ENCODE measurements at regions not wholly inside any gene's neighbourhood (a gene's known extent, or its start where the extent isn't known, plus 50 kb on each side); places are given as distances from the start of the nearest gene placed in this dataset.

DNA sequence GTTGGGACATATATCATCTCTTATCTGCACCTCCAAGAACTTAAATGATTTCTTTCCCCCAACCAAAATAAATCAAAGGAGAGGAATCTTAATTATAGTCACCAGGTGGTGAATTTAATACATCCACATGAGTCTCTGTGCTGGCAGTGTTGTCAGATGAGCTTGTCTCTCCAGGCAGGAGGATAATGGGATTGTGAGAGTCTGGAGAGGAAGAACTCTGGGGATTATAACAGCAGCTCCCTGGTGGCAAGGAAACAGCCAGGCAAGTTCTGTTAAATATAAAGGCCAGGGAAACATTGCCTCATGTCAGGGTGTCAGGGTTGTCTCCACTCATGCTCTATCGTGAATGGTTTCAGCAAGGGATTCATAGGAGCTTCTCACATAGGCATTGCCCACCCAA lies 80.8 kb downstream of the TLR4 start:
- H3K9me3 Mint-ChIP-seq (ENCODE audit: low read depth) = no peaks in the 10 kb centered on the region
- H3K4me1 Mint-ChIP-seq (ENCODE audit: low read depth) = peaks cover 10% of the 10 kb centered on the region
- TF ChIP-seq, protein P1, sequence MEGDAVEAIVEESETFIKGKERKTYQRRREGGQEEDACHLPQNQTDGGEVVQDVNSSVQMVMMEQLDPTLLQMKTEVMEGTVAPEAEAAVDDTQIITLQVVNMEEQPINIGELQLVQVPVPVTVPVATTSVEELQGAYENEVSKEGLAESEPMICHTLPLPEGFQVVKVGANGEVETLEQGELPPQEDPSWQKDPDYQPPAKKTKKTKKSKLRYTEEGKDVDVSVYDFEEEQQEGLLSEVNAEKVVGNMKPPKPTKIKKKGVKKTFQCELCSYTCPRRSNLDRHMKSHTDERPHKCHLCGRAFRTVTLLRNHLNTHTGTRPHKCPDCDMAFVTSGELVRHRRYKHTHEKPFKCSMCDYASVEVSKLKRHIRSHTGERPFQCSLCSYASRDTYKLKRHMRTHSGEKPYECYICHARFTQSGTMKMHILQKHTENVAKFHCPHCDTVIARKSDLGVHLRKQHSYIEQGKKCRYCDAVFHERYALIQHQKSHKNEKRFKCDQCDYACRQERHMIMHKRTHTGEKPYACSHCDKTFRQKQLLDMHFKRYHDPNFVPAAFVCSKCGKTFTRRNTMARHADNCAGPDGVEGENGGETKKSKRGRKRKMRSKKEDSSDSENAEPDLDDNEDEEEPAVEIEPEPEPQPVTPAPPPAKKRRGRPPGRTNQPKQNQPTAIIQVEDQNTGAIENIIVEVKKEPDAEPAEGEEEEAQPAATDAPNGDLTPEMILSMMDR (IDR thresholded peaks at IDR 0.05; ENCODE audit: unreplicated experiment) = no peak
- H3K27ac Mint-ChIP-seq = no peak overlapping the region
- H3K4me3 Mint-ChIP-seq (ENCODE audit: low read depth) = no peak overlapping the region
- peaks cover 3% of the 10 kb centered on the region for H3K27me3 Mint-ChIP-seq
- H3K36me3 Mint-ChIP-seq (ENCODE audit: insufficient read depth) = no peaks in the 10 kb centered on the region
- DNase-seq (ENCODE audit: low spot score, unreplicated experiment) = no peak

GRCh38 chr9:117787746-117788145 lies 83.5 kb downstream of the TLR4 start:
- Mint-ChIP-seq H3K9me3 (ENCODE audit: low read depth) (no peaks in the 10 kb centered on the region), H3K4me1 (ENCODE audit: low read depth) (peaks cover 10% of the 10 kb centered on the region), H3K27me3 (no peaks in the 10 kb centered on the region), H3K4me3 (ENCODE audit: low read depth) (no peak overlapping the region), H3K36me3 (ENCODE audit: insufficient read depth) (no peaks in the 10 kb centered on the region), H3K27ac (no peak overlapping the region)
- TF ChIP-seq, protein P1 (IDR thresholded peaks at IDR 0.05; ENCODE audit: unreplicated experiment) = no peak
- DNase-seq (ENCODE audit: low spot score, unreplicated experiment) = no peak

- no peaks in the 10 kb centered on the region for H3K36me3 Mint-ChIP-seq (ENCODE audit: insufficient read depth)
- no peak for DNase-seq (ENCODE audit: low spot score, unreplicated experiment)
- no peak overlapping the region for H3K27ac Mint-ChIP-seq
- H3K9me3 Mint-ChIP-seq (ENCODE audit: low read depth) = no peaks in the 10 kb centered on the region
- no peaks in the 10 kb centered on the region for H3K4me1 Mint-ChIP-seq (ENCODE audit: low read depth)
- no peaks in the 10 kb centered on the region for H3K27me3 Mint-ChIP-seq
- H3K4me3 Mint-ChIP-seq (ENCODE audit: low read depth) = no peak overlapping the region
- TF ChIP-seq, protein P1 (IDR thresholded peaks at IDR 0.05; ENCODE audit: unreplicated experiment) = no peak
These were observed 91.1 kb downstream of the TLR4 start for GRCh38 chr9:117795271-117795670.

- TF ChIP-seq, protein P1 (IDR thresholded peaks at IDR 0.05; ENCODE audit: unreplicated experiment) = no peak
- Mint-ChIP-seq H3K4me3 (ENCODE audit: low read depth) (no peak overlapping the region), H3K27me3 (no peaks in the 10 kb centered on the region), H3K4me1 (ENCODE audit: low read depth) (no peaks in the 10 kb centered on the region), H3K27ac (no peak overlapping the region), H3K36me3 (ENCODE audit: insufficient read depth) (no peaks in the 10 kb centered on the region), H3K9me3 (ENCODE audit: low read depth) (no peaks in the 10 kb centered on the region)
- DNase-seq (ENCODE audit: low spot score, unreplicated experiment) = no peak
These were observed 92.5 kb downstream of the TLR4 start for GRCh38 chr9:117796681-117797080.

DNA sequence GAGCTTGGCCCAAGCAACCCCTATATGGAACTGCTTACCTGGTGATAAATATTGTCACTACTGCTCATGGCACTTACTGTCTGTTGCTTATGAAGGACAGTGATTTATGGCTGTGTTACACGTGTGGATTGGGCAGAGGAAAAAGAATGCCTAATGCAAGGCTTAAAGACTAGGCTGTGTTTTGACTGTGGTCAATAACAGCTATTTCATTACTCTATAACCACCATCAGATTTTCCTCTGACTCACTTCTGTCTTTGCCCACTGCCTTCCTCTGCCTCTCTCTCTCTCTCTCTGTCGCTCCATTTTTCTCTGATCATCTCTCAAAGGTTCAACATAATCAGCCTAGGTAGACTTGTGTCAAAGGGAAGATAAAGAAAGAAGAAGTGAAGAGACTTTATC lies 96.2 kb downstream of the TLR4 start:
- TF ChIP-seq, protein P1 (IDR thresholded peaks at IDR 0.05; ENCODE audit: unreplicated experiment) = no peak
- H3K4me3 Mint-ChIP-seq (ENCODE audit: low read depth) = no peak overlapping the region
- H3K27ac Mint-ChIP-seq = no peak overlapping the region
- no peaks in the 10 kb centered on the region for H3K4me1 Mint-ChIP-seq (ENCODE audit: low read depth)
- no peak for DNase-seq (ENCODE audit: low spot score, unreplicated experiment)
- H3K36me3 Mint-ChIP-seq (ENCODE audit: insufficient read depth) = no peaks in the 10 kb centered on the region
- H3K27me3 Mint-ChIP-seq = no peaks in the 10 kb centered on the region
- no peaks in the 10 kb centered on the region for H3K9me3 Mint-ChIP-seq (ENCODE audit: low read depth)

Data from progenitor cell of endocrine pancreas (in vitro differentiated cells).